H1 (cell line): ENCODE measurements at regions not wholly inside any gene's neighbourhood (a gene's known extent, or its start where the extent isn't known, plus 50 kb on each side); places are given as distances from the start of the nearest gene placed in this dataset.

Experiments
- CTCF ChIA-PET: fragments of 300-600 bp; sonication (Branson Sonifier 250); formaldehyde crosslinking; loops from one replicate; lab custom pipeline; 2021; ENCODE audit not compliant: partially characterized antibody; lab: Charles Lee
- POLR2A ChIA-PET: fragments of 300-600 bp; sonication (Branson Sonifier 250); formaldehyde crosslinking; loops from one replicate; lab custom pipeline; 2021; ENCODE audit warnings: inconsistent platforms; ENCODE audit not compliant: partially characterized antibody; lab: Charles Lee
- DNase-seq, 2 experiments: peaks; one replicate each; pipeline versions ENCODE4 v3.0.0 to v3.0.0-alpha.2; 2010 to 2022; ENCODE audit warnings: low spot score in 2 of 2, low read depth in 1 of 2, mixed read lengths in 1 of 2
- FAIRE-seq: peaks from 2 replicates; lab custom pipeline; 2011; peaks lifted over from hg19 to GRCh38; lab: Jason Lieb, UNC
- H2AFZ ChIP-seq: 2 replicates; pipeline ENCODE4 v1.8.1; 2012; ENCODE audit warnings: low read length, inconsistent platforms
- H2AK5ac ChIP-seq: 2 replicates; pipeline ENCODE4 v1.6.1; 2013; ENCODE audit warnings: low read depth, low read length
- H2BK120ac ChIP-seq: replicated peaks from 2 replicates; pipeline ENCODE3; 2013; ENCODE audit warnings: low read depth, low read length, inconsistent platforms
- H2BK12ac ChIP-seq: 2 replicates; pipeline ENCODE4 v1.6.1; 2013; ENCODE audit warnings: low read depth, low read length
- H2BK15ac ChIP-seq: 2 replicates; pipeline ENCODE4 v1.6.1; 2013; ENCODE audit warnings: low read length
- H2BK20ac ChIP-seq: 2 replicates; pipeline ENCODE4 v1.6.1; 2013; ENCODE audit warnings: low read length
- H2BK5ac ChIP-seq: 2 replicates; pipeline ENCODE4 v1.6.1; 2013; ENCODE audit warnings: low read depth, low read length
- H3K14ac ChIP-seq: 2 replicates; pipeline ENCODE4 v1.6.1; 2013; ENCODE audit warnings: inconsistent platforms; ENCODE audit not compliant: insufficient read length
- H3K18ac ChIP-seq: 2 replicates; pipeline ENCODE4 v1.6.1; 2013; ENCODE audit warnings: low read length; ENCODE audit errors: extremely low read depth
- H3K23ac ChIP-seq: 2 replicates; pipeline ENCODE4 v1.6.1; 2013; ENCODE audit warnings: inconsistent platforms; ENCODE audit not compliant: insufficient read length
- H3K23me2 ChIP-seq: 2 replicates; pipeline ENCODE4 v1.6.1; 2013; ENCODE audit warnings: low read depth, low read length
- H3K27ac ChIP-seq: 2 replicates; pipeline ENCODE4 v1.6.1; 2011; ENCODE audit warnings: low read depth, low read length, inconsistent platforms
- H3K27me3 ChIP-seq, 4 experiments: replicated peaks in 1 of 4; 1 replicate in 1 of 4; 2 replicates in 3 of 4; pipeline versions ENCODE4 v1.6.1 to v1.8.1; 2011 to 2013; ENCODE audit warnings: low read length in 3 of 4, mild to moderate bottlenecking in 3 of 4, inconsistent platforms in 2 of 4, mixed read lengths in 2 of 4, moderate library complexity in 1 of 4; ENCODE audit not compliant: control insufficient read depth in 3 of 4, insufficient read depth in 3 of 4; ENCODE audit errors: extremely low read depth in 1 of 4
- H3K36me3 ChIP-seq, 4 experiments: 2 replicates each; pipeline versions ENCODE4 v1.6.1 to v1.8.1; 2011 to 2013; ENCODE audit warnings: mild to moderate bottlenecking in 4 of 4, low read length in 3 of 4, moderate library complexity in 2 of 4, control low read depth in 1 of 4, inconsistent platforms in 1 of 4; ENCODE audit not compliant: insufficient read depth in 4 of 4, control insufficient read depth in 2 of 4
- H3K4ac ChIP-seq: replicated peaks from 2 replicates; pipeline ENCODE3; 2013; ENCODE audit warnings: low read length, low read depth, mixed read lengths, inconsistent platforms; ENCODE audit not compliant: insufficient read length
- H3K4me1 ChIP-seq, 4 experiments: replicated peaks in 1 of 4; 1 replicate in 1 of 4; 2 replicates in 3 of 4; pipeline versions ENCODE4 v1.6.1 to v1.8.1; 2011 to 2013; ENCODE audit warnings: low read length in 3 of 4, inconsistent platforms in 2 of 4, mixed read lengths in 1 of 4; ENCODE audit not compliant: insufficient read depth in 4 of 4, control insufficient read depth in 3 of 4
- H3K4me2 ChIP-seq, 2 experiments: 2 replicates each; pipeline versions ENCODE4 v1.6.1 to v1.8.1; 2011 to 2013; ENCODE audit warnings: low read depth in 2 of 2, low read length in 2 of 2, control low read depth in 1 of 2, inconsistent platforms in 1 of 2, mild to moderate bottlenecking in 1 of 2; ENCODE audit not compliant: insufficient read depth in 1 of 2
- H3K4me3 ChIP-seq, 4 experiments: fragments of 200-600, 300-600 bp in 1 of 4; sonication (generic), shearing (Covaris generic), sonication (Bioruptor Twin) in 1 of 4; 2 replicates each; pipeline versions ENCODE4 v1.5.1 to v1.8.1; 2011 to 2016; ENCODE audit warnings: low read length in 4 of 4, low read depth in 3 of 4, control low read depth in 2 of 4, inconsistent platforms in 2 of 4, mild to moderate bottlenecking in 2 of 4, mixed read lengths in 1 of 4, moderate library complexity in 1 of 4; ENCODE audit not compliant: insufficient read depth in 2 of 4; ENCODE audit errors: extremely low read depth in 1 of 4
- H3K56ac ChIP-seq: replicated peaks from 2 replicates; pipeline ENCODE3; 2013; ENCODE audit warnings: low read depth, mild to moderate bottlenecking, mixed read lengths, low read length, inconsistent platforms; ENCODE audit not compliant: insufficient read length
- H3K79me1 ChIP-seq: 2 replicates; pipeline ENCODE4 v1.6.1; 2013; ENCODE audit warnings: low read depth, low read length, control low read depth
- H3K79me2 ChIP-seq, 2 experiments: 2 replicates each; pipeline versions ENCODE4 v1.6.1 to v1.8.1; 2012 to 2013; ENCODE audit warnings: low read length in 2 of 2, mild to moderate bottlenecking in 2 of 2, inconsistent platforms in 1 of 2; ENCODE audit not compliant: insufficient read depth in 2 of 2, control insufficient read depth in 1 of 2
- H3K9ac ChIP-seq, 4 experiments: replicated peaks in 1 of 4; 1 replicate in 1 of 4; 2 replicates in 3 of 4; pipeline versions ENCODE4 v1.6.1 to v1.8.1; 2011 to 2013; ENCODE audit warnings: low read depth in 3 of 4, low read length in 3 of 4, control low read depth in 2 of 4, mild to moderate bottlenecking in 2 of 4, moderate library complexity in 2 of 4, inconsistent platforms in 1 of 4; ENCODE audit errors: extremely low read depth in 1 of 4
- H3K9me3 ChIP-seq, 2 experiments: 2 replicates each; pipeline versions ENCODE4 v1.6.1 to v1.8.1; 2012 to 2013; ENCODE audit warnings: mild to moderate bottlenecking in 2 of 2, moderate library complexity in 2 of 2, control low read depth in 1 of 2, inconsistent platforms in 1 of 2, low read depth in 1 of 2, low read length in 1 of 2, mixed read lengths in 1 of 2; ENCODE audit not compliant: insufficient read depth in 2 of 2
- H4K20me1 ChIP-seq, 2 experiments: replicated peaks in 1 of 2; 2 replicates each; pipeline versions ENCODE3 to v1.8.1; 2011 to 2013; ENCODE audit warnings: inconsistent platforms in 2 of 2, low read length in 2 of 2, mild to moderate bottlenecking in 1 of 2; ENCODE audit not compliant: insufficient read depth in 2 of 2, control insufficient read depth in 1 of 2
- H4K5ac ChIP-seq: 2 replicates; pipeline ENCODE4 v1.6.1; 2013; ENCODE audit warnings: low read length, low read depth, mixed read lengths, inconsistent platforms; ENCODE audit not compliant: insufficient read length
- H4K8ac ChIP-seq: 2 replicates; pipeline ENCODE4 v1.8.0; 2013; ENCODE audit warnings: mild to moderate bottlenecking, moderate library complexity, low read length, inconsistent platforms; ENCODE audit not compliant: insufficient read depth; ENCODE audit errors: extremely low read depth
- H4K91ac ChIP-seq: replicated peaks from 2 replicates; pipeline ENCODE3; 2013; ENCODE audit warnings: low read length, mixed read lengths, inconsistent platforms; ENCODE audit not compliant: insufficient read length
- ASH2L ChIP-seq: fragments of 200-600, 300-600 bp; sonication (generic); IDR thresholded peaks from one replicate; pipeline ENCODE4 v1.7.1; 2017; ENCODE audit warnings: low read length
- BACH1 ChIP-seq: IDR thresholded peaks from 2 replicates; pipeline ENCODE4 v1.6.1; 2012; ENCODE audit warnings: low read length, improper control_type of control experiment
- CBX5 ChIP-seq: fragments of 300-800, 300-1000 bp; sonication (generic); IDR thresholded peaks from 2 replicates; pipeline ENCODE4 v1.7.1; 2016; ENCODE audit warnings: antibody characterized with exemption, low read length, low read depth
- GABPA ChIP-seq: IDR thresholded peaks from 2 replicates; pipeline ENCODE4 v1.6.1; 2011; ENCODE audit warnings: mild to moderate bottlenecking, low read length, moderate library complexity, borderline replicate concordance; ENCODE audit not compliant: insufficient read depth
- RNF2 ChIP-seq: fragments of 200-900, 300-1000 bp; sonication (generic); IDR thresholded peaks from 2 replicates; pipeline ENCODE4 v1.7.1; 2016; ENCODE audit warnings: borderline replicate concordance, low read depth, mild to moderate bottlenecking, antibody characterized with exemption, low read length; ENCODE audit not compliant: poor library complexity, severe bottlenecking; ENCODE audit errors: missing control alignments
- SAP30 ChIP-seq: fragments of 300-600 bp; sonication (generic); IDR thresholded peaks from 2 replicates; pipeline ENCODE4 v1.7.1; 2012; ENCODE audit warnings: low read length, moderate library complexity, mild to moderate bottlenecking, inconsistent platforms; ENCODE audit not compliant: insufficient read depth, insufficient replicate concordance
- SIRT6 ChIP-seq: IDR thresholded peaks from one replicate; pipeline ENCODE4 v1.7.1; 2012; ENCODE audit warnings: low read length, inconsistent platforms
- SIX5 ChIP-seq: IDR thresholded peaks from 2 replicates; pipeline ENCODE4 v1.6.1; 2011; ENCODE audit warnings: mild to moderate bottlenecking, low read depth, low read length
- TAF1 ChIP-seq: IDR thresholded peaks from 2 replicates; pipeline ENCODE4 v1.6.1; 2011; ENCODE audit warnings: mild to moderate bottlenecking, low read depth, low read length
- WGBS, 2 experiments: shearing (Covaris generic) in 1 of 2; methylation state at CpG; one replicate each; pipeline versions ENCODE4 v1.1.6 to v1.1.7; 2013 to 2015; ENCODE audit warnings: low lambda C conversion rate in 2 of 2, mixed read lengths in 2 of 2, inconsistent platforms in 1 of 2, low coverage in 1 of 2, missing lambda C conversion rate in 1 of 2; ENCODE audit not compliant: insufficient replicate concordance in 2 of 2, insufficient coverage in 1 of 2, insufficient read length in 1 of 2; ENCODE audit errors: extremely low coverage in 1 of 2, missing lambda C conversion rate in 1 of 2; 5-methylcytosine and 5-hydroxymethylcytosine counted together
- TF ChIP-seq, protein P1 (sequence below), 3 experiments: IDR thresholded peaks; 1 replicate in 2 of 3; 2 replicates in 1 of 3; pipeline versions ENCODE4 v1.5.1 to v1.6.1; 2011; ENCODE audit warnings: low read length in 3 of 3, mild to moderate bottlenecking in 3 of 3, inconsistent platforms in 2 of 3, low read depth in 1 of 3, moderate library complexity in 1 of 3; ENCODE audit not compliant: insufficient read depth in 1 of 3; ENCODE audit errors: control extremely low read depth in 1 of 3

DNA sequence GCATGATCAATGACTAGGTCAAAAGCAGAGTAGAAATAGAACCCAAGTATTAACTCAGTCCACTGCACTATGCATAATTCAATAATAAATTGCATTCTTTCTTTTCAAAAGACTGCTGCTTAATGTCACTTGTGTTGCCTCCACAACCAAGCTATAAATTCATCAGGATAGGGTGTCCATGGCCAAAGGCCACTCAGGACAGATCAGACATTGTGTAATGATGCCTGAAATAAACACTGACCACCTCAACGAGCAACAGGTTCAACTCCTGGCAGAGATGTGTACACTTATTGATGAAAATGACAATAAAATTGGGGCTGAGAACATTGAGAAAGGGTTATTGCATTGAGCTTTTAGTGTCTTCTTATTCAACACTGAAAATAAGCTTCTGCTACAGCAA is 194.5 kb upstream of the SPOPL start:
- Histone ChIP-seq H2AFZ (no peak overlapping the region), H3K14ac (no peak overlapping the region), H3K79me1 (no peaks in the 10 kb centered on the region), H2BK5ac (no peak overlapping the region), H3K4ac (no peak overlapping the region), H3K27ac (no peak overlapping the region), H3K4me1 (no peaks in the 10 kb centered on the region), H2BK120ac (no peak overlapping the region), H3K4me2 (no peak overlapping the region), H2BK12ac (no peak overlapping the region), H3K23ac (no peak overlapping the region), H3K4me3 (no peak overlapping the region), H3K9ac (no peak overlapping the region), H3K18ac (no peak overlapping the region), H3K79me2 (no peaks in the 10 kb centered on the region), H4K91ac (no peak overlapping the region), H3K56ac (no peak overlapping the region), H3K9me3 (no peaks in the 10 kb centered on the region), H2AK5ac (no peak overlapping the region), H4K8ac (no peak overlapping the region), H4K5ac (no peak overlapping the region), H3K27me3 (no peaks in the 10 kb centered on the region), H3K23me2 (no peaks in the 10 kb centered on the region), H2BK20ac (no peak overlapping the region), H2BK15ac (no peak overlapping the region), H4K20me1 (no peaks in the 10 kb centered on the region), H3K36me3 (no peaks in the 10 kb centered on the region)
- DNase-seq (no peak), FAIRE-seq (no peak)
- ChIA-PET POLR2A (no interaction called here), CTCF (no interaction called here)
- 88% methylated on average over 1 of the region's 1 CpG; no CpG with 5 or more reads in 1 of the 2 experiments for WGBS, 2 experiments
- no peak for TF ChIP-seq ASH2L
- no peak for TF ChIP-seq GABPA
- TF ChIP-seq SIX5, result no peak
- TF ChIP-seq SAP30, result no peak
- TF ChIP-seq RNF2, result no peak
- TF ChIP-seq TAF1, result no peak
- TF ChIP-seq, protein P1, sequence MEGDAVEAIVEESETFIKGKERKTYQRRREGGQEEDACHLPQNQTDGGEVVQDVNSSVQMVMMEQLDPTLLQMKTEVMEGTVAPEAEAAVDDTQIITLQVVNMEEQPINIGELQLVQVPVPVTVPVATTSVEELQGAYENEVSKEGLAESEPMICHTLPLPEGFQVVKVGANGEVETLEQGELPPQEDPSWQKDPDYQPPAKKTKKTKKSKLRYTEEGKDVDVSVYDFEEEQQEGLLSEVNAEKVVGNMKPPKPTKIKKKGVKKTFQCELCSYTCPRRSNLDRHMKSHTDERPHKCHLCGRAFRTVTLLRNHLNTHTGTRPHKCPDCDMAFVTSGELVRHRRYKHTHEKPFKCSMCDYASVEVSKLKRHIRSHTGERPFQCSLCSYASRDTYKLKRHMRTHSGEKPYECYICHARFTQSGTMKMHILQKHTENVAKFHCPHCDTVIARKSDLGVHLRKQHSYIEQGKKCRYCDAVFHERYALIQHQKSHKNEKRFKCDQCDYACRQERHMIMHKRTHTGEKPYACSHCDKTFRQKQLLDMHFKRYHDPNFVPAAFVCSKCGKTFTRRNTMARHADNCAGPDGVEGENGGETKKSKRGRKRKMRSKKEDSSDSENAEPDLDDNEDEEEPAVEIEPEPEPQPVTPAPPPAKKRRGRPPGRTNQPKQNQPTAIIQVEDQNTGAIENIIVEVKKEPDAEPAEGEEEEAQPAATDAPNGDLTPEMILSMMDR (IDR thresholded peaks at IDR 0.05; ENCODE audit: control extremely low read depth in 1 of 3, insufficient read depth in 1 of 3, low read depth in 1 of 3, low read length in 3 of 3), result no peak
- no peak for TF ChIP-seq SIRT6
- TF ChIP-seq CBX5, result no peak
- no peak for TF ChIP-seq BACH1
